Skeletal muscle satellite cell (primary cell): ENCODE measurements at regions not wholly inside any gene's neighbourhood (a gene's known extent, or its start where the extent isn't known, plus 50 kb on each side); places are given as distances from the start of the nearest gene placed in this dataset.
"Not testable (repeated sequence)": the region's sequence is repeated elsewhere in the genome, so short reads cannot be mapped to it uniquely, and the experiment has no call there.

ENCODE experiments used
- H3K27me3 ChIP-seq: 2 replicates; pipeline ENCODE4 v1.7.0; 2013; ENCODE audit warnings: low read length; ENCODE audit not compliant: control insufficient read depth, insufficient read depth
- H3K36me3 ChIP-seq: 2 replicates; pipeline ENCODE4 v1.7.0; 2013; ENCODE audit warnings: mild to moderate bottlenecking, control low read depth, low read length; ENCODE audit not compliant: insufficient read depth
- H3K4me1 ChIP-seq: 2 replicates; pipeline ENCODE4 v1.7.0; 2013; ENCODE audit warnings: low read length; ENCODE audit not compliant: control insufficient read depth, insufficient read depth
- H3K4me2 ChIP-seq: 2 replicates; pipeline ENCODE4 v1.7.0; 2013; ENCODE audit warnings: mild to moderate bottlenecking, low read length
- H3K4me3 ChIP-seq: 2 replicates; pipeline ENCODE4 v1.7.0; 2013; ENCODE audit warnings: low read length
- H3K9ac ChIP-seq: 2 replicates; pipeline ENCODE4 v1.7.0; 2013; ENCODE audit warnings: mild to moderate bottlenecking, low read depth, low read length, moderate library complexity
- H3K9me3 ChIP-seq: replicated peaks from 2 replicates; pipeline ENCODE4 v1.7.0; 2013; ENCODE audit warnings: mild to moderate bottlenecking, control low read depth, low read length

- not testable (repeated sequence) for H3K36me3 ChIP-seq, H3K9ac ChIP-seq, H3K4me3 ChIP-seq, H3K9me3 ChIP-seq, H3K27me3 ChIP-seq, H3K4me1 ChIP-seq, H3K4me2 ChIP-seq
These were observed 1348.2 kb downstream of the GATA3 start for GRCh38 chr10:9402507-9403195.

DNA sequence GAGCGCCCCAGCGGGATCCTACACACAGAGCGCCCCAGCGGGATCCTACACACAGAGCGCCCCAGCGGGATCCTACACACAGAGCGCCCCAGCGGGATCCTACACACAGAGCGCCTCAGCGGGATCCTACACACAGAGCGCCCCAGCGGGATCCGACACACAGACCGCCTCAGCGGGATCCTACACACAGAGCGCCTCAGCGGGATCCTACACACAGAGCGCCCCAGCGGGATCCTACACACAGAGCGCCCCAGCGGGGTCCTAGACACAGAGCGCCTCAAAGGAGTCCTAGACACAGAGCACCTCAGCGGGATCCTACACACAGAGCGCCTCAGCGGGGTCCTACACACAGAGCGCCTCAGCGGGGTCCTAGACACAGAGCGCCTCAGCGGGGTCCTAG, 1352.7 kb downstream of the GATA3 start:
- H3K9ac ChIP-seq, H3K36me3 ChIP-seq, H3K4me3 ChIP-seq, H3K4me2 ChIP-seq, H3K27me3 ChIP-seq, H3K4me1 ChIP-seq, H3K9me3 ChIP-seq: not testable (repeated sequence)

GRCh38 chr10:9416331-9416730, 1361.8 kb downstream of the GATA3 start:
- Histone ChIP-seq H3K4me3 (no peak overlapping the region), H3K9me3 (no peaks in the 10 kb centered on the region), H3K4me1 (no peaks in the 10 kb centered on the region), H3K36me3 (no peaks in the 10 kb centered on the region), H3K27me3 (no peaks in the 10 kb centered on the region), H3K9ac (no peak overlapping the region), H3K4me2 (no peak overlapping the region)

- Histone ChIP-seq H3K36me3 (no peaks in the 10 kb centered on the region), H3K9ac (no peak overlapping the region), H3K4me3 (no peak overlapping the region), H3K9me3 (no peaks in the 10 kb centered on the region), H3K27me3 (no peaks in the 10 kb centered on the region), H3K4me2 (no peak overlapping the region), H3K4me1 (no peaks in the 10 kb centered on the region)
These were observed 1365.3 kb downstream of the GATA3 start for GRCh38 chr10:9419757-9420156.

- H3K36me3 ChIP-seq = no peaks in the 10 kb centered on the region
- H3K9ac ChIP-seq = no peak overlapping the region
- no peaks in the 10 kb centered on the region for H3K4me1 ChIP-seq
- H3K27me3 ChIP-seq = no peaks in the 10 kb centered on the region
- no peak overlapping the region for H3K4me2 ChIP-seq
- no peak overlapping the region for H3K4me3 ChIP-seq
- H3K9me3 ChIP-seq = no peaks in the 10 kb centered on the region
These were observed 1372.7 kb downstream of the GATA3 start for GRCh38 chr10:9427209-9427608.

DNA sequence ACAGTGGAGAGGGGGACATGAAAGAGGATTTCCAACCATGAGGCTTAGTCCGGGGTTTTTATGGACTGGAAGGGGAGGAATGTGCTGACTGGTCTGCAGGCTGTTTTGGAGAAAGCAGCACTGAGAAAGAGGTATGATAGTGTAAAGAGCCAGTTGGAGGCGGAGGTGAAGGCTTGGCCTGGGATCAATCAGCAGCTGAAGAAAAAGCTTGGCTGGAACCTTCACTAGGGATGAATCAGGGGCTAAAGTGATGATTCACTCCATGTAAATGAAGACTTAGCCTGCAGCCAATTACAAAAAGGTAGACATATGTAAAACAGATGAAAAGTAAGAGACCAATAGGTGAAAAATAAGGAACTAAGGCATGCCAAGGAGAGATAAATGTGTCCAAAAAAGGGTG, 1382.6 kb downstream of the GATA3 start:
- Histone ChIP-seq H3K9ac (no peak overlapping the region), H3K27me3 (no peaks in the 10 kb centered on the region), H3K9me3 (no peaks in the 10 kb centered on the region), H3K4me1 (no peaks in the 10 kb centered on the region), H3K36me3 (no peaks in the 10 kb centered on the region), H3K4me3 (no peak overlapping the region), H3K4me2 (no peak overlapping the region)

DNA sequence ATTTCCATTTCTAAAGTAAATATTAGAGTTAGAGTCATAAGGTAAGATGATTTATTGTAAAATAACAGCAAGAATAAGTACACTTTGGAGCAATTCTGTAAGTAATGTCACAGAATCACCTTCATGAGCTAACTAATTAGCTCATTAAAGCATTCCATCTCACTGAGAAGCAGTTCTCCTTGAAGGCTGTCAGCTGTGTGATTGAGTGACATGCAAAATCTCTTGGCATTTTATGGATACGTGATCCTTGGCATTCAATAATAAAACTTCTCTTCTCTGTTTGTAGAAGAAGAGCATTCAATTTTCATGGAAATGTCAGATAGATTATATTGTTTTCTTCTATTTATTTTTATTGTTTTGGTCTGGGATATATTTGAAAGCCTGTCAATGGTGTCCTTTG, 1389.3 kb downstream of the GATA3 start:
- no peaks in the 10 kb centered on the region for H3K9me3 ChIP-seq
- H3K9ac ChIP-seq = no peak overlapping the region
- no peak overlapping the region for H3K4me3 ChIP-seq
- no peaks in the 10 kb centered on the region for H3K27me3 ChIP-seq
- no peak overlapping the region for H3K4me2 ChIP-seq
- no peaks in the 10 kb centered on the region for H3K4me1 ChIP-seq
- H3K36me3 ChIP-seq = no peaks in the 10 kb centered on the region

- no peaks in the 10 kb centered on the region for H3K4me1 ChIP-seq
- H3K36me3 ChIP-seq = no peaks in the 10 kb centered on the region
- no peaks in the 10 kb centered on the region for H3K27me3 ChIP-seq
- H3K4me2 ChIP-seq = no peak overlapping the region
- H3K9ac ChIP-seq = no peak overlapping the region
- H3K9me3 ChIP-seq = no peaks in the 10 kb centered on the region
- H3K4me3 ChIP-seq = no peak overlapping the region
These were observed 1395.0 kb downstream of the GATA3 start for GRCh38 chr10:9449530-9449929.

DNA sequence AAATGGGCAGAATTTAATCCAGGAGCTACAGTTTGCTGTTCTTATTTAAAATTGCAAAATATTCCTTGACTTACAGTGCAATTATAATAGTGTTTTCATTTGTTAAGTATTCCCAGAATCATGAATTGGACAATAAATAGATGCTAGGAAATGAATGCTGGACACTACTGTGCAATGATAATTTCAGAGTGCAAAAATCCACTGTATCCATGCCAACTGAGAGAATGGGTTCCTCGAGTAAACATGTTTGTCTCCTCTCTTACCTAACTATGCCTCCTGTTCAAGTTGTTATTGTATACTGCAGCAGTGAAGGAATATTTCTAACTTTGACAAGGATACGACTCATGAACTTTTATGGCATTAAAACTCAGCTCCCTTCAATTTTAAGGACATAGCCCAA, 1396.3 kb downstream of the GATA3 start:
- H3K27me3 ChIP-seq = no peaks in the 10 kb centered on the region
- no peak overlapping the region for H3K9ac ChIP-seq
- no peak overlapping the region for H3K4me2 ChIP-seq
- no peak overlapping the region for H3K4me3 ChIP-seq
- no peaks in the 10 kb centered on the region for H3K36me3 ChIP-seq
- no peaks in the 10 kb centered on the region for H3K4me1 ChIP-seq
- no peaks in the 10 kb centered on the region for H3K9me3 ChIP-seq

DNA sequence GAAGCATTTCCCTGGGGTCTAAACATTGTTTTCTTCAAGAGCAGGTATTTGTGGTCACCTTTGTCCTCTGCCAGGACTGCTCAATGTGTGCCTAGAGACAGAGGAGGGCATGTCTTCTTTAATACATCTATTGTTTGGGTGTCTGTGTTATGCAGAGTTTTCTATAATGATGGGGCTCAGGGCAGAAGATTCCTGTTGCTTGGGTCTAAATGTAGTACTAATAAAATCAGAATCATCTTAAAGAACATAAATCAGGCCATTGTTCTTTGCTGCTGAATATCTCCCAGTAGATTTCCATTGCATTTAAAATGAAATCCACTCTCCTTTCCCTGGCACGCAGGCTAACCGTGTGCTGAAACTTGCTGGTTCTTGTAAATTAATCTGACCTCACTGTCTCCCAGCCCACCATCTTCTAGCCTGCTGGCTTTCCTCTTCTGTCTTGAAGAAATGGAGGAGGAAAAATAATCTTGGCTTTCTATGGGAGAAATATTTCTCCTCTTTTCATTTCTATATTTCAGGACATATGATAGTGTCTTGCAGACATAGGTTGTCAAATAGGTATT, 1396.8 kb downstream of the GATA3 start:
- Histone ChIP-seq H3K4me2 (no peak overlapping the region), H3K4me3 (no peak overlapping the region), H3K27me3 (no peaks in the 10 kb centered on the region), H3K4me1 (no peaks in the 10 kb centered on the region), H3K9me3 (no peaks in the 10 kb centered on the region), H3K9ac (no peak overlapping the region), H3K36me3 (no peaks in the 10 kb centered on the region)

GRCh38 chr10:9452056-9452455, 1397.6 kb downstream of the GATA3 start:
- Histone ChIP-seq H3K9ac (no peak overlapping the region), H3K4me2 (no peak overlapping the region), H3K36me3 (no peaks in the 10 kb centered on the region), H3K9me3 (no peaks in the 10 kb centered on the region), H3K4me3 (no peak overlapping the region), H3K27me3 (no peaks in the 10 kb centered on the region), H3K4me1 (no peaks in the 10 kb centered on the region)

GRCh38 chr10:9453871-9454270, 1399.4 kb downstream of the GATA3 start:
- not testable (repeated sequence) for H3K4me3 ChIP-seq, H3K27me3 ChIP-seq, H3K4me2 ChIP-seq, H3K9ac ChIP-seq, H3K9me3 ChIP-seq, H3K36me3 ChIP-seq, H3K4me1 ChIP-seq
